Endothelial cell of umbilical vein (primary cell): ENCODE measurements at regions not wholly inside any gene's neighbourhood (a gene's known extent, or its start where the extent isn't known, plus 50 kb on each side); places are given as distances from the start of the nearest gene placed in this dataset.

Experiments
- BruUV-seq: library from RNA; stranded (reverse); fragments of 400-500 nt; replicated peaks from 2 replicates; lab custom pipeline; 2021; lab: Mats Ljungman, UMichigan
- CTCF ChIA-PET: fragments of 300-600, 350-600 bp; sonication (Branson Sonifier 250); formaldehyde crosslinking; loops from one replicate; lab custom pipeline; 2021; ENCODE audit warnings: antibody characterized with exemption, inconsistent platforms; lab: Charles Lee
- POLR2A ChIA-PET: fragments of 300-600, 350-600 bp; sonication (Branson Sonifier 250); formaldehyde crosslinking; loops from one replicate; lab custom pipeline; 2021; ENCODE audit warnings: antibody characterized with exemption, inconsistent platforms; lab: Charles Lee
- DNase-seq: peaks from one replicate; pipeline ENCODE4 v3.0.0-alpha.2; 2011; ENCODE audit warnings: low read depth, low spot score
- FAIRE-seq: peaks from 2 replicates; lab custom pipeline; 2011; peaks lifted over from hg19 to GRCh38; lab: Jason Lieb, UNC
- H2AFZ ChIP-seq: 2 replicates; pipeline ENCODE4 v1.6.0; 2012; ENCODE audit warnings: low read depth, low read length, control low read depth, inconsistent platforms
- H3K27ac ChIP-seq: 2 replicates; pipeline ENCODE4 v1.5.1; 2011; ENCODE audit warnings: low read depth, mild to moderate bottlenecking, control low read depth, low read length, moderate library complexity; ENCODE audit not compliant: insufficient read depth
- H3K27me3 ChIP-seq, 2 experiments: 2 replicates each; pipeline versions ENCODE4 v1.6.0 to v1.6.1; 2011; ENCODE audit warnings: low read length in 2 of 2, mixed read lengths in 1 of 2; ENCODE audit not compliant: control insufficient read depth in 2 of 2, insufficient read depth in 2 of 2
- H3K36me3 ChIP-seq, 2 experiments: 2 replicates in 1 of 2; 3 replicates in 1 of 2; pipeline ENCODE4 v1.5.1; 2011; ENCODE audit warnings: low read length in 2 of 2, mild to moderate bottlenecking in 1 of 2, moderate library complexity in 1 of 2; ENCODE audit not compliant: control insufficient read depth in 2 of 2, insufficient read depth in 2 of 2; ENCODE audit errors: extremely low read depth in 1 of 2
- H3K4me1 ChIP-seq: 3 replicates; pipeline ENCODE4 v1.5.1; 2011; ENCODE audit warnings: mild to moderate bottlenecking, low read length; ENCODE audit not compliant: control insufficient read depth, insufficient read depth; ENCODE audit errors: extremely low read depth
- H3K4me2 ChIP-seq: 2 replicates; pipeline ENCODE4 v1.6.1; 2011; ENCODE audit warnings: low read length, control low read depth, mixed read lengths; ENCODE audit not compliant: insufficient read depth
- H3K4me3 ChIP-seq, 3 experiments: fragments of 200-600 bp in 1 of 3; sonication (generic), shearing (Covaris generic) in 1 of 3; replicated peaks in 1 of 3; 2 replicates each; pipeline ENCODE4 v1.5.1; 2011 to 2016; ENCODE audit warnings: control low read depth in 3 of 3, low read length in 3 of 3, mild to moderate bottlenecking in 2 of 3, inconsistent platforms in 1 of 3, low read depth in 1 of 3, moderate library complexity in 1 of 3; ENCODE audit not compliant: insufficient read depth in 1 of 3
- H3K79me2 ChIP-seq: 2 replicates; pipeline ENCODE4 v1.6.0; 2012; ENCODE audit warnings: low read length, inconsistent platforms; ENCODE audit not compliant: control insufficient read depth, insufficient read depth
- H3K9ac ChIP-seq: replicated peaks from 2 replicates; pipeline ENCODE3; 2011; ENCODE audit warnings: low read length, control low read depth; ENCODE audit not compliant: insufficient read depth; ENCODE audit errors: extremely low read depth
- H3K9me1 ChIP-seq: replicated peaks from 3 replicates; pipeline ENCODE4 v1.6.0; 2011; ENCODE audit warnings: mild to moderate bottlenecking, low read length; ENCODE audit not compliant: control insufficient read depth, insufficient read depth; ENCODE audit errors: extremely low read depth
- H3K9me3 ChIP-seq: replicated peaks from 2 replicates; pipeline ENCODE4 v1.5.1; 2012; ENCODE audit warnings: low read length, inconsistent platforms; ENCODE audit not compliant: control insufficient read depth, insufficient read depth
- H4K20me1 ChIP-seq: replicated peaks from 2 replicates; pipeline ENCODE3; 2011; ENCODE audit warnings: mild to moderate bottlenecking, low read length; ENCODE audit not compliant: control insufficient read depth, insufficient read depth; ENCODE audit errors: extremely low read depth
- EZH2 ChIP-seq: IDR thresholded peaks from 2 replicates; pipeline ENCODE4 v1.6.1; 2012; ENCODE audit warnings: borderline replicate concordance, low read depth, mild to moderate bottlenecking, moderate library complexity, low read length, inconsistent platforms; ENCODE audit not compliant: severe bottlenecking
- FOS ChIP-seq: IDR thresholded peaks from 2 replicates; pipeline ENCODE4 v1.6.1; 2011; ENCODE audit warnings: mild to moderate bottlenecking, low read length, moderate library complexity, borderline replicate concordance; ENCODE audit not compliant: insufficient read depth
- GATA2 ChIP-seq: IDR thresholded peaks from 2 replicates; pipeline ENCODE4 v1.7.0; 2011; ENCODE audit warnings: low read depth, mild to moderate bottlenecking, moderate library complexity, mixed read lengths, low read length; ENCODE audit not compliant: insufficient read length, insufficient read depth
- POLR2AphosphoS5 ChIP-seq: IDR thresholded peaks from 2 replicates; pipeline ENCODE4 v1.6.1; 2012; ENCODE audit warnings: low read depth, mild to moderate bottlenecking, control low read depth, low read length, moderate library complexity; ENCODE audit not compliant: insufficient read depth
- dilution Hi-C: fragments of 300-500 bp; cut with MboI; formaldehyde crosslinking; loops from one replicate; pipeline ENCODE4 v1.15.0; 2019; ENCODE audit warnings: low sequenced_read_pairs; ENCODE audit not compliant: extremely low pct_ligation_motif_present
- intact Hi-C: fragments of 100-400 bp; cut with micrococcal nuclease; formaldehyde crosslinking; loops from one replicate; pipeline ENCODE4 v1.10.0; 2022
- TF ChIP-seq, protein P1 (sequence below): IDR thresholded peaks from 2 replicates; pipeline ENCODE4 v1.6.1; 2011; ENCODE audit not compliant: insufficient read depth, insufficient read length
- TF ChIP-seq, protein P2 (sequence below), 2 donors: IDR thresholded peaks; 1 replicate in 1 of 2; 2 replicates in 1 of 2; pipeline ENCODE4 v1.5.1; 2011; ENCODE audit warnings: low read length in 2 of 2, mild to moderate bottlenecking in 2 of 2, moderate library complexity in 2 of 2, control low read depth in 1 of 2, inconsistent platforms in 1 of 2, low read depth in 1 of 2; ENCODE audit not compliant: insufficient read depth in 1 of 2; ENCODE audit errors: extremely low read depth in 1 of 2

DNA sequence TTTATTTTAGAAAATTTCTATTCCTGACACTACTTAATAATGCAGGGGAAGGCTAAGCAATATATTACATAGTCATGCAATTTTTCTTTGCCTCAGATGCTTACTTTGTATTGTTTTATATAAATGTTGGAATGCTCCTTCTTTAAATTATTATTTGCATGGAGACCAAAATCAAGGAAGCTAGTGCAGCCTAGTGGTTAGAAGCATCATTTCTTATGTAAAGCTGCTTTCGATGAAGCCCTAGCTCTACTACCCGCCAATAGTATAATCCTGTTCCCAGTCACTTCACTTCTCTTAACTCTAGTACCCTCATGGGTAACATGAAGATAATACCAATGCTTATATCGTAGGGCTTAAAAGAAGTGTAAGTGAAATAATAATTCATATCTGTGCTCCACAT is 198.9 kb downstream of the LRATD1 start:
- H3K4me3 ChIP-seq: no peak overlapping the region
- TF ChIP-seq, protein P1, sequence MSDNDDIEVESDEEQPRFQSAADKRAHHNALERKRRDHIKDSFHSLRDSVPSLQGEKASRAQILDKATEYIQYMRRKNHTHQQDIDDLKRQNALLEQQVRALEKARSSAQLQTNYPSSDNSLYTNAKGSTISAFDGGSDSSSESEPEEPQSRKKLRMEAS: no peak
- TF ChIP-seq, protein P2, sequence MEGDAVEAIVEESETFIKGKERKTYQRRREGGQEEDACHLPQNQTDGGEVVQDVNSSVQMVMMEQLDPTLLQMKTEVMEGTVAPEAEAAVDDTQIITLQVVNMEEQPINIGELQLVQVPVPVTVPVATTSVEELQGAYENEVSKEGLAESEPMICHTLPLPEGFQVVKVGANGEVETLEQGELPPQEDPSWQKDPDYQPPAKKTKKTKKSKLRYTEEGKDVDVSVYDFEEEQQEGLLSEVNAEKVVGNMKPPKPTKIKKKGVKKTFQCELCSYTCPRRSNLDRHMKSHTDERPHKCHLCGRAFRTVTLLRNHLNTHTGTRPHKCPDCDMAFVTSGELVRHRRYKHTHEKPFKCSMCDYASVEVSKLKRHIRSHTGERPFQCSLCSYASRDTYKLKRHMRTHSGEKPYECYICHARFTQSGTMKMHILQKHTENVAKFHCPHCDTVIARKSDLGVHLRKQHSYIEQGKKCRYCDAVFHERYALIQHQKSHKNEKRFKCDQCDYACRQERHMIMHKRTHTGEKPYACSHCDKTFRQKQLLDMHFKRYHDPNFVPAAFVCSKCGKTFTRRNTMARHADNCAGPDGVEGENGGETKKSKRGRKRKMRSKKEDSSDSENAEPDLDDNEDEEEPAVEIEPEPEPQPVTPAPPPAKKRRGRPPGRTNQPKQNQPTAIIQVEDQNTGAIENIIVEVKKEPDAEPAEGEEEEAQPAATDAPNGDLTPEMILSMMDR (IDR thresholded peaks at IDR 0.05; ENCODE audit: extremely low read depth in 1 of 2, insufficient read depth in 1 of 2, low read depth in 1 of 2, low read length in 2 of 2): no peak
- TF ChIP-seq POLR2AphosphoS5 (no peak), GATA2 (no peak), EZH2 (no peak), FOS (no peak)
- H3K27me3 ChIP-seq: no peaks in the 10 kb centered on the region
- H3K79me2 ChIP-seq: no peaks in the 10 kb centered on the region
- no peaks in the 10 kb centered on the region for H3K36me3 ChIP-seq
- H3K9me1 ChIP-seq: no peaks in the 10 kb centered on the region
- DNase-seq (no peak), FAIRE-seq (no peak)
- ChIA-PET POLR2A (no interaction called here), CTCF (interaction anchor here (0.7 kb wide), 1 partner anchor 1749 kb away, joined by 3 read pairs; no protein-coding TSS in a partner anchor)
- intact Hi-C loops: no loop called here
- BruUV-seq: no TSS peak
- dilution Hi-C loops: no loop called here
- no peaks in the 10 kb centered on the region for H3K4me1 ChIP-seq
- no peak overlapping the region for H3K4me2 ChIP-seq
- no peak overlapping the region for H3K9ac ChIP-seq
- H4K20me1 ChIP-seq: no peaks in the 10 kb centered on the region
- no peak overlapping the region for H2AFZ ChIP-seq
- peaks cover 7% of the 10 kb centered on the region for H3K9me3 ChIP-seq
- no peak overlapping the region for H3K27ac ChIP-seq
